GM13976 (cell line): ENCODE measurements at regions not wholly inside any gene's neighbourhood (a gene's known extent, or its start where the extent isn't known, plus 50 kb on each side); places are given as distances from the start of the nearest gene placed in this dataset.
A peak's percentile ranks its signal among the peaks of the same experiment; 100 is the strongest.

Experiments used
- DNase-seq: peaks from one replicate; pipeline ENCODE4 v3.0.0; 2012; ENCODE audit warnings: low spot score
- in situ Hi-C: fragments of 300-500 bp; cut with MboI; formaldehyde crosslinking; loops from one replicate; pipeline ENCODE4 v1.12.0; 2022; ENCODE audit warnings: low sequenced_read_pairs, mixed read lengths, inconsistent platforms; ENCODE audit not compliant: unreplicated experiment
- TF ChIP-seq, protein P1 (sequence below): IDR thresholded peaks from 2 replicates; pipeline ENCODE4 v1.5.1; 2012; ENCODE audit warnings: borderline replicate concordance, mild to moderate bottlenecking; ENCODE audit not compliant: insufficient read depth; ENCODE audit errors: extremely low read depth, missing control alignments, control extremely low read depth

DNA sequence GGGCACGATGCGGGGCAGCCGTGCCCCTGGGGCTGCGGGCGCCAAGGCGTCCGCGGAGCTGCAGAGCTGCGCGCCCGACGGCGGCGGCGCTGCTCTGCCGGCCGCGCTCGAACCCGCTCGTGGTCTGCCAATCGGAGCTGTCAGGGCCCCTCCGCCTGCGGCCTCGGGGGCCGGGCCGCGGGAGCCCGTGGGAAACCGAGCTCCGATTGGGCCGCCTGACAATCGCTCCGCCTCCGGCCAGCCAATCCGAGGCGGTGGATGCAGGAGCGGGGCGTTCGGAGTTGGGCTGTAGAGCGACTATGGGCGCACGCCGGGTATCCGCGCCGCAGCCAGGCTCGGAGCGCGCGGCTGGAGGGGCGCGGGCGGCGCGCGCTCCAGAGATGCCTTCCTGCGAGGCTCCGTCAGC is 100.5 kb upstream of the SOD1 start:
- in situ Hi-C loops = no loop called here
- peak; percentile 79 for DNase-seq

GRCh38 chr21:31558189-31558961 is 101.1 kb upstream of the SOD1 start:
- peak; percentile 33 for DNase-seq
- in situ Hi-C loops = no loop called here
- TF ChIP-seq, protein P1, sequence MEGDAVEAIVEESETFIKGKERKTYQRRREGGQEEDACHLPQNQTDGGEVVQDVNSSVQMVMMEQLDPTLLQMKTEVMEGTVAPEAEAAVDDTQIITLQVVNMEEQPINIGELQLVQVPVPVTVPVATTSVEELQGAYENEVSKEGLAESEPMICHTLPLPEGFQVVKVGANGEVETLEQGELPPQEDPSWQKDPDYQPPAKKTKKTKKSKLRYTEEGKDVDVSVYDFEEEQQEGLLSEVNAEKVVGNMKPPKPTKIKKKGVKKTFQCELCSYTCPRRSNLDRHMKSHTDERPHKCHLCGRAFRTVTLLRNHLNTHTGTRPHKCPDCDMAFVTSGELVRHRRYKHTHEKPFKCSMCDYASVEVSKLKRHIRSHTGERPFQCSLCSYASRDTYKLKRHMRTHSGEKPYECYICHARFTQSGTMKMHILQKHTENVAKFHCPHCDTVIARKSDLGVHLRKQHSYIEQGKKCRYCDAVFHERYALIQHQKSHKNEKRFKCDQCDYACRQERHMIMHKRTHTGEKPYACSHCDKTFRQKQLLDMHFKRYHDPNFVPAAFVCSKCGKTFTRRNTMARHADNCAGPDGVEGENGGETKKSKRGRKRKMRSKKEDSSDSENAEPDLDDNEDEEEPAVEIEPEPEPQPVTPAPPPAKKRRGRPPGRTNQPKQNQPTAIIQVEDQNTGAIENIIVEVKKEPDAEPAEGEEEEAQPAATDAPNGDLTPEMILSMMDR = no peak

More for the DNA sequence above, 100.5 kb upstream of the SOD1 start:
- TF ChIP-seq, protein P1 = no peak

DNA sequence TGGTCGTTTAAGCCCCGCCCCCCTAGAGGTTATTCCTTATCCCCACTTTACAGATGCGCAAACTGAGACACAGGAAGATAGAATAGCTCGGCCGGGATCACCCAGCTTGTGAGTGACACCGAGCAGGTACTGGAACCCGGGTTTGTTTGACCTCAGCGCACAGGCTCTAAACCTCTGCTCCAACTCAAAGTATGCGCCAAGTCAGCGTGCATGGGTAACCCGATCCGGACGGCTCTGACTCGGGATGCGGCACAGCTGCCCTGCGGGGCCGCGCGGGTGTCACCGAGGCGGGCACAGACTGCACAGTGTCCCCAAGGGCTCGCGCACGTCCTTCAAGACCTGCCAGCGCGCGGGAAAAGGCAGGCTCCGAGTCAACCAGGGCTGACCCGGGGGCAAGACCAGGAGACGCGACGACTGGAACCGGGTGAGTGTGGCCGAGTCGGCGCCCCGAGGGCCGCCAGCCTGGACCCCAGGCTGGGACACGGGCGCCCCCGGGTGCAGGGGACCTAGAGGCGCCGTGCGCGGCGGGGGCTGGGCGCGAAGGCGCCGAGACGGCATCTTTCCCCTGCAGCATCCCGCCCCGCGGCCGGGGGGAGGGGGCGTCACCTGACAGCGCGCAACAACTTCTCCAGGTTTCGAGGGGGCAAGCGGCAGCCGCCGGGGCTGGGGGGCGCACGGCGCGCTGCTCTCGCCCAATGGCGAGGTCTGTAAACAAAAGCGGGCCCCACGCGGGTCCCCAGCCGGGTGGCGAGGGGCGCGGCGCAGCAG is 101.9 kb upstream of the SOD1 start:
- in situ Hi-C loops = no loop called here
- TF ChIP-seq, protein P1 = no peak
- DNase-seq = no peak

- TF ChIP-seq, protein P1 = no peak
- DNase-seq = no peak
- in situ Hi-C loops = no loop called here
Observed at GRCh38 chr21:31556662-31557061, 102.8 kb upstream of the SOD1 start.

DNA sequence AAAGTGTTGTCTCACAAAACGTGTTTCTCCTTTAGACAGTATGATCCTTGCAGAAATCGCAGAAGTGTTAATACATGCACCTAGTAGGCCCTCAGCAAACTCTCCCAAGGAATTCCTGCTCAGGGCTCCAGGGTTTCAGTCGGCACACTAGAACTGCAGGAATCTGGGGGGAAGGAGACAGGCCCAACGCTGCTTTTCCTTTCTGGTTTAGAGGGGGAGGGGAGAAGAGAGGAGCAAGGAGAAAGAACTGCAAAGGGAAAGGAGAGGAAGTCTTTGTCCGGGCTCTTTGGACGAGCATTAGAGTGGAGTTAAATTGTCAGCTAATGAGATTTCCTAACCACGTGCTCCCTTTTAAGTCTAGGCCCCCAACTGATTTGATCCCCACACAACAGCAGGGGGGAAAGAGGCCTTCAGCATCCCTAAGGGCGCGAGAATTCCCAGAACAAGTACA is 103.7 kb upstream of the SOD1 start:
- TF ChIP-seq, protein P1 = no peak
- no peak for DNase-seq

DNA sequence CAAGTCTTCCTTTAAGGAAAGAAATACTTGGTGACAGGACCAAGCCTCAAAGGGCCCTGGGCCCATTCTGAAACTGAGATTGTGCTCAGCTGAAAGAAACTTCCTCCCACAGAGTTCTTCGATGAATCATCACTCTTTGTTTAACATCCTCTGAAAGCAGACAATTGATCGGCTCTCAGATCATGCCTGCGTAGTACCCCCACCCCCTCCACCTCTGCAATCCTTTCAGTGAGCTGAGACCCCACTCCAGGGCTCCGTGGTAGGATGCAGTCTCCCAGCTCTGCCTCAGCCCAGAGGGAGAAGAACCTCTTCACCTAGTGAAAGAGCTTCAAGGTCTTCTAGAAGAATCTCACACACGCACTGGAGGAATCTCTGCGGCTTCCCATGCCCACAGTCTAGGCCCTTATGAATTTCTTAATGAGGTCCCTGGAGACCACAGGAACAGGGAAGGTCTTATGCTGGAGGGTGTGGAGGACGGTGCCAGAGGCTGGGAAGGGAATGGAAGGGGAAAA is 104.9 kb upstream of the SOD1 start:
- in situ Hi-C loops = no loop called here
- TF ChIP-seq, protein P1 = no peak
- peak; percentile 64 for DNase-seq

More for the DNA sequence above, 103.7 kb upstream of the SOD1 start:
- in situ Hi-C loops = no loop called here
